ENCODE measurements at regions not wholly inside any gene's neighbourhood (a gene's known extent, or its start where the extent isn't known, plus 50 kb on each side); places are given as distances from the start of the nearest gene placed in this dataset.

- Histone ChIP-seq H3K9me3 (ENCODE audit: low read depth, low read length) (0 out of 2 replicates have a peak, but pooled peaks cover 3% of the 10 kb centered on the region), H3K4me3 (no peak overlapping the region), H3K36me3 (ENCODE audit: insufficient read depth, low read length) (no peaks in the 10 kb centered on the region), H3K9ac (ENCODE audit: insufficient read length) (no peak overlapping the region), H3K27ac (no peak overlapping the region)
- no peak for DNase-seq (ENCODE audit: low read depth, low spot score)
- no peak for TF ChIP-seq FOXP2 (optimal IDR thresholded peaks at IDR 0.05; ENCODE audit: control extremely low read depth, extremely low read length, insufficient read depth)
- no peak for TF ChIP-seq EZH2 (IDR thresholded peaks at IDR 0.05)
Observed at GRCh38 chrX:23554304-23554703, 113.0 kb upstream of the PRDX4 start.

DNA sequence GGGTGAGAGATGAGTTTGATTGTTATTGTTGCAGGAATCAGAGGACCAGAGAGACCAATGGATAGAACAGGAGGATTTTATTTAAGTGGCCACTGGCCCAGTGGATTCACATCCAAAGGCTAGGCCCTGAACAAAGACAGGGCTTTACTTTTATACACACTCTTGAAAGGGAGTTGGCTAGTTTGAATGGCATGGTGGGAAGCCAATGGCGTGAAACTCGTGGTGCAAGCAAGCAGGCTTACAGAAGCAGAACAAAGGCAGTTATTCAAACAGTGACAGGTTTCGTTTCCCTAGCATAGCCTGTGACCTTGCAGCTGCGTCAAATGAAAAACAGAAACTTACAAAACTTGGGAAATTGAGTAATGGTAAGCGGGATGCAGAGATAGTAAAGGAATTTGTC, 110.2 kb upstream of the PRDX4 start:
- Histone ChIP-seq H3K9ac (ENCODE audit: insufficient read length) (no peak overlapping the region), H3K27ac (no peak overlapping the region), H3K9me3 (ENCODE audit: low read depth, low read length) (0 out of 2 replicates have a peak, but pooled peaks cover 3% of the 10 kb centered on the region), H3K36me3 (ENCODE audit: insufficient read depth, low read length) (no peaks in the 10 kb centered on the region), H3K4me3 (no peak overlapping the region)
- DNase-seq (ENCODE audit: low read depth, low spot score): no peak
- no peak for TF ChIP-seq POLR2AphosphoS5 (IDR thresholded peaks at IDR 0.05; ENCODE audit: borderline replicate concordance, low read depth, low read length)
- TF ChIP-seq EZH2 (IDR thresholded peaks at IDR 0.05): no peak
- no peak for TF ChIP-seq FOXP2 (optimal IDR thresholded peaks at IDR 0.05; ENCODE audit: control extremely low read depth, extremely low read length, insufficient read depth)

DNA sequence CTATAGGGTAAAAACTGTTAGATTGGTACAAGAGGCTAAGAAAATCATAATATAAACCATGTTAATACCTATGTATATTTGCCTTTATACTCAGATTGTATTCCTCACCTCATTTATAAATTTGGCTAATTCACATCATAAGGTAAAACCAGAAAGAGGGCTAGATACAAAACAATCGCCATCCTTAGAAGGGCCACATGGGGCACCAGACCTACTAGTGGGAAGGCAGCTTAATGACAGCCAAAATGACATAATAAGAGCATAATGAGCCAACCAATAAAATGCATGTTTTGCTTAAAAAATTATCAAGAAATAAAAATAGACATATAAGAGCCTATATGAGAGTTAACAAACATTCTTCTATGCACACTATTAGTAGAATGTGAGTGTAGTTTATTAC, 107.3 kb upstream of the PRDX4 start:
- no peak for TF ChIP-seq EZH2 (IDR thresholded peaks at IDR 0.05)
- TF ChIP-seq FOXP2 (optimal IDR thresholded peaks at IDR 0.05; ENCODE audit: control extremely low read depth, extremely low read length, insufficient read depth): no peak
- no peak for TF ChIP-seq POLR2AphosphoS5 (IDR thresholded peaks at IDR 0.05; ENCODE audit: borderline replicate concordance, low read depth, low read length)
- Histone ChIP-seq H3K9me3 (ENCODE audit: low read depth, low read length) (0 out of 2 replicates have a peak, but pooled peaks cover 3% of the 10 kb centered on the region), H3K4me3 (no peak overlapping the region), H3K36me3 (ENCODE audit: insufficient read depth, low read length) (no peaks in the 10 kb centered on the region), H3K9ac (ENCODE audit: insufficient read length) (no peak overlapping the region), H3K27ac (no peak overlapping the region)
- no peak for DNase-seq (ENCODE audit: low read depth, low spot score)

DNA sequence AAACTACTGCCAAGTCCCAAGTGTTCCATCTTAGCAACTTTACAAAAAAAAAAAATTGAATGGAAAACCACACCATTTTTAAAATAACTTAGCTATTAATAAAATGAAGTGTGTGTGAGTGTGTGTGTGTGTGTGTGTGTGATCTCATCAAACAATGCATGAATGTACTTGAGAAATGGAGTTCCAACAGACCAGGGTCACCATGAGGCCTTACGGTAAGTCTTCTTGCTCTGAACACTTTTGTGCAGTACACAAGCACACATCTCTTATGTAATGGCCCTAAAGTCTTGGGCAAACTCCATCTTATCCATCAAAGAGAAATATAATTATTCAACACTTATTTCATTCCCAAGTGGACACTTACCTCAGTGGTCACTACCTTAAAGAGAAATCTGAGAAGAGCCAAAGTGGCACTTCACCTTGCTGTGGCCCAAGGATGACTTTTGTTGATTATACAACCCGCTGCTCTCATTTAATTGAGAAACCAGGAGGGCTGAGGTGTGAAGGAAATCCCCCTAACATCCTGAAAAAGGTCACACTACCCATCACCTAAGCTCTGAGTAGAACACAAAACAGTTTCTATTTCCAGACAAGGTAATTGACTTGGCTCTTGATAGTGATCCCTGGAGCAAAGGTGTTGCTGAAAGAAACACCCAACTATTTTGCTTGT, 96.5 kb upstream of the PRDX4 start:
- Histone ChIP-seq H3K9ac (ENCODE audit: insufficient read length) (no peak overlapping the region), H3K36me3 (ENCODE audit: insufficient read depth, low read length) (no peaks in the 10 kb centered on the region), H3K4me3 (no peak overlapping the region), H3K27ac (no peak overlapping the region), H3K9me3 (ENCODE audit: low read depth, low read length) (no peaks in the 10 kb centered on the region)
- DNase-seq (ENCODE audit: low read depth, low spot score): no peak
- TF ChIP-seq POLR2AphosphoS5 (IDR thresholded peaks at IDR 0.05; ENCODE audit: borderline replicate concordance, low read depth, low read length): no peak
- no peak for TF ChIP-seq FOXP2 (optimal IDR thresholded peaks at IDR 0.05; ENCODE audit: control extremely low read depth, extremely low read length, insufficient read depth)
- no peak for TF ChIP-seq EZH2 (IDR thresholded peaks at IDR 0.05)

DNA sequence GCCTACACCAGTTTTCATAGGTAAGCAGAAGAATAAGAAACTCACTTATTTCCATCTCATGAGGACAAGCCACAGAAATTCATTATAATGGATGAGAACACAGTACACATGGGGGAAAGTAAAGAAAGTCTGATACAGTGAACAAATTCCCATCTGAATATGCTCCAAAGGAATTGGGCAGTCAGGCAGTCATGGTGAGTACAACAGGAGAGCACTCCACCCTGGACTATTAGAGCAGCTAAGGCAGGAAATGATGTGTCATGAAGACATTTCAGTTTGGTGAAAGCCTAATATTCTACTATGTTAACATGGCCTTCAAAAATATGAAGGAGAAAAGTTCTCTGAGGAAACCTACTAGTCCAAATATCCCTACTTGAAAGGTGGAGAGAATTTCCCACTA, 92.0 kb upstream of the PRDX4 start:
- Histone ChIP-seq H3K27ac (no peak overlapping the region), H3K36me3 (ENCODE audit: insufficient read depth, low read length) (no peaks in the 10 kb centered on the region), H3K4me3 (no peak overlapping the region), H3K9me3 (ENCODE audit: low read depth, low read length) (no peaks in the 10 kb centered on the region), H3K9ac (ENCODE audit: insufficient read length) (no peak overlapping the region)
- TF ChIP-seq POLR2AphosphoS5 (IDR thresholded peaks at IDR 0.05; ENCODE audit: borderline replicate concordance, low read depth, low read length): no peak
- TF ChIP-seq FOXP2 (optimal IDR thresholded peaks at IDR 0.05; ENCODE audit: control extremely low read depth, extremely low read length, insufficient read depth): no peak
- TF ChIP-seq EZH2 (IDR thresholded peaks at IDR 0.05): no peak
- DNase-seq (ENCODE audit: low read depth, low spot score): no peak

GRCh38 chrX:23578079-23578478, 89.2 kb upstream of the PRDX4 start:
- Histone ChIP-seq H3K9me3 (ENCODE audit: low read depth, low read length) (no peaks in the 10 kb centered on the region), H3K27ac (no peak overlapping the region), H3K4me3 (no peak overlapping the region), H3K9ac (ENCODE audit: insufficient read length) (no peak overlapping the region), H3K36me3 (ENCODE audit: insufficient read depth, low read length) (no peaks in the 10 kb centered on the region)
- no peak for TF ChIP-seq EZH2 (IDR thresholded peaks at IDR 0.05)
- no peak for TF ChIP-seq FOXP2 (optimal IDR thresholded peaks at IDR 0.05; ENCODE audit: control extremely low read depth, extremely low read length, insufficient read depth)
- no peak for TF ChIP-seq POLR2AphosphoS5 (IDR thresholded peaks at IDR 0.05; ENCODE audit: borderline replicate concordance, low read depth, low read length)
- no peak for DNase-seq (ENCODE audit: low read depth, low spot score)

DNA sequence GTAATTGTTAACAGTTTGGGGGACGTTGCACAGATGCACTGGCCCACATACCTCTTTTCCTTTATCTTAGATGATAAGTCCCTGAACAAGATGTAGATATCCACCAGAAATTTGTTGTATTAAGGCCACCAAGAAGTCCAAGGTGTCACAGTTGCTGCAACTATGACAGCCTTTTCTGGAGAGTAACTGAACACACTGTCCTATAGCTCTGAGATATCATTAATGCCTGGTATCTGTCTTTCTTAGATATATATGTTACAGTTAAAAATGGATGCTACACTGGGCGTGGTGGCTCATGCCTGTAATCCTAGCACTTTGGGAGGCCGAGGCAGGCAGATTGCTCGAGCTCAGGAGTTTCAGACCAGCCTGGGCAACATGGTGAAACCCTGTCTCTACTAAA, 77.8 kb upstream of the PRDX4 start:
- no peak overlapping the region for H3K4me3 ChIP-seq
- H3K9me3 ChIP-seq (ENCODE audit: low read depth, low read length): no peaks in the 10 kb centered on the region
- no peak for DNase-seq (ENCODE audit: low read depth, low spot score)
- H3K27ac ChIP-seq: no peak overlapping the region
- TF ChIP-seq EZH2 (IDR thresholded peaks at IDR 0.05) (no peak), FOXP2 (optimal IDR thresholded peaks at IDR 0.05; ENCODE audit: control extremely low read depth, extremely low read length, insufficient read depth) (no peak), POLR2AphosphoS5 (IDR thresholded peaks at IDR 0.05; ENCODE audit: borderline replicate concordance, low read depth, low read length) (no peak)
- H3K36me3 ChIP-seq (ENCODE audit: insufficient read depth, low read length): no peaks in the 10 kb centered on the region
- no peak overlapping the region for H3K9ac ChIP-seq (ENCODE audit: insufficient read length)

GRCh38 chrX:23592741-23593140, 74.6 kb upstream of the PRDX4 start:
- no peak overlapping the region for H3K27ac ChIP-seq
- TF ChIP-seq EZH2 (IDR thresholded peaks at IDR 0.05): no peak
- no peak for TF ChIP-seq FOXP2 (optimal IDR thresholded peaks at IDR 0.05; ENCODE audit: control extremely low read depth, extremely low read length, insufficient read depth)
- no peak for TF ChIP-seq POLR2AphosphoS5 (IDR thresholded peaks at IDR 0.05; ENCODE audit: borderline replicate concordance, low read depth, low read length)
- no peak overlapping the region for H3K9ac ChIP-seq (ENCODE audit: insufficient read length)
- no peak overlapping the region for H3K4me3 ChIP-seq
- DNase-seq (ENCODE audit: low read depth, low spot score): no peak
- no peaks in the 10 kb centered on the region for H3K9me3 ChIP-seq (ENCODE audit: low read depth, low read length)
- H3K36me3 ChIP-seq (ENCODE audit: insufficient read depth, low read length): no peaks in the 10 kb centered on the region

- no peak overlapping the region for H3K4me3 ChIP-seq
- H3K9ac ChIP-seq (ENCODE audit: insufficient read length): no peak overlapping the region
- no peak overlapping the region for H3K27ac ChIP-seq
- TF ChIP-seq FOXP2 (optimal IDR thresholded peaks at IDR 0.05; ENCODE audit: control extremely low read depth, extremely low read length, insufficient read depth) (no peak), EZH2 (IDR thresholded peaks at IDR 0.05) (no peak), POLR2AphosphoS5 (IDR thresholded peaks at IDR 0.05; ENCODE audit: borderline replicate concordance, low read depth, low read length) (no peak)
- no peaks in the 10 kb centered on the region for H3K9me3 ChIP-seq (ENCODE audit: low read depth, low read length)
- DNase-seq (ENCODE audit: low read depth, low spot score): no peak
- no peaks in the 10 kb centered on the region for H3K36me3 ChIP-seq (ENCODE audit: insufficient read depth, low read length)
Observed at GRCh38 chrX:23598575-23598974, 68.7 kb upstream of the PRDX4 start.
